K562 (cell line): ENCODE measurements at regions not wholly inside any gene's neighbourhood (a gene's known extent, or its start where the extent isn't known, plus 50 kb on each side); places are given as distances from the start of the nearest gene placed in this dataset.

Source experiments
- ATF7 ChIP-seq: fragments of 450-650 bp; IDR thresholded peaks from 2 replicates; pipeline ENCODE4 v1.7.1; 2014; ENCODE audit warnings: mild to moderate bottlenecking, moderate library complexity
- CCNT2 ChIP-seq: IDR thresholded peaks from 2 replicates; pipeline ENCODE4 v1.6.1; 2011; ENCODE audit warnings: borderline replicate concordance, low read depth, mild to moderate bottlenecking, moderate library complexity, mixed read lengths, low read length; ENCODE audit not compliant: insufficient read length; ENCODE audit errors: extremely low read depth
- CEBPB ChIP-seq: fragments of 450-650 bp; IDR thresholded peaks from 2 replicates; pipeline ENCODE4 v1.6.1; 2016; ENCODE audit warnings: missing genetic modification characterization, missing compliant biosample characterization
- FOXJ3 ChIP-seq: sonication (generic); formaldehyde crosslinking; IDR thresholded peaks from 2 replicates; pipeline ENCODE4 v1.4.0; 2020; ENCODE audit warnings: mild to moderate bottlenecking, missing genetic modification reagents
- FOXK2 ChIP-seq, 2 experiments: fragments of 450-650 bp; IDR thresholded peaks in 1 of 2; conservative IDR thresholded peaks in 1 of 2; 2 replicates each; pipeline ENCODE4 v1.6.1; 2016; ENCODE audit warnings: low read depth in 2 of 2, mild to moderate bottlenecking in 1 of 2
- HOXB6 ChIP-seq: fragments of 250-450 bp; sonication (Bioruptor Pico); IDR thresholded peaks from 2 replicates; pipeline ENCODE4 v1.5.1; 2022; ENCODE audit warnings: mild to moderate bottlenecking, borderline replicate concordance
- NBN ChIP-seq: fragments of 450-650 bp; IDR thresholded peaks from 2 replicates; pipeline ENCODE4 v1.6.1; 2016; ENCODE audit warnings: low read depth, mild to moderate bottlenecking
- NELFE ChIP-seq: IDR thresholded peaks from 2 replicates; pipeline ENCODE4 v1.6.1; 2011; ENCODE audit warnings: mild to moderate bottlenecking; ENCODE audit not compliant: insufficient read depth, insufficient read length
- NR2F6 ChIP-seq: fragments of 450-650 bp; formaldehyde crosslinking; IDR thresholded peaks from 2 replicates; pipeline ENCODE4 v1.4.0; 2020; ENCODE audit warnings: mild to moderate bottlenecking
- PHF8 ChIP-seq: fragments of 200-600 bp; sonication (generic); IDR thresholded peaks from 2 replicates; pipeline ENCODE4 v1.6.1; 2012; ENCODE audit warnings: mixed run types, mild to moderate bottlenecking, inconsistent platforms, low read length, moderate library complexity, borderline replicate concordance
- TAF9B ChIP-seq: fragments of 450-650 bp; IDR thresholded peaks from 2 replicates; pipeline ENCODE4 v1.6.1; 2018; ENCODE audit warnings: mild to moderate bottlenecking; ENCODE audit not compliant: partially characterized antibody
- TRIM24 ChIP-seq, 2 experiments: fragments of 450-650 bp; IDR thresholded peaks; 2 replicates each; pipeline ENCODE4 v1.6.1; 2016
- ZNF165 ChIP-seq: fragments of 250-450 bp; sonication (Bioruptor Pico); IDR thresholded peaks from 2 replicates; pipeline ENCODE4 v1.4.0; 2020; ENCODE audit warnings: borderline replicate concordance
- TF ChIP-seq, protein P1 (sequence below), 2 experiments: fragments of 450-650 bp in 1 of 2; sonication (generic) in 1 of 2; formaldehyde crosslinking in 1 of 2; IDR thresholded peaks in 1 of 2; conservative IDR thresholded peaks in 1 of 2; 2 replicates each; pipeline versions ENCODE4 v1.6.1 to v1.8.1; 2016 to 2023; ENCODE audit warnings: mild to moderate bottlenecking in 2 of 2, moderate library complexity in 2 of 2, inconsistent platforms in 1 of 2, missing genetic modification reagents in 1 of 2
- TF ChIP-seq, protein P2 (sequence below): fragments of 250-450 bp; sonication (Bioruptor Pico); IDR thresholded peaks from 2 replicates; pipeline ENCODE4 v1.5.0; 2020; ENCODE audit warnings: mild to moderate bottlenecking, borderline replicate concordance
- TF ChIP-seq, protein P3 (sequence below): fragments of 450-650 bp; IDR thresholded peaks from 2 replicates; pipeline ENCODE4 v1.6.1; 2017; ENCODE audit warnings: antibody characterized with exemption
- TF ChIP-seq, protein P4 (sequence below): fragments of 450-650 bp; IDR thresholded peaks from 2 replicates; pipeline ENCODE4 v1.7.0; 2016; ENCODE audit warnings: borderline replicate concordance

DNA sequence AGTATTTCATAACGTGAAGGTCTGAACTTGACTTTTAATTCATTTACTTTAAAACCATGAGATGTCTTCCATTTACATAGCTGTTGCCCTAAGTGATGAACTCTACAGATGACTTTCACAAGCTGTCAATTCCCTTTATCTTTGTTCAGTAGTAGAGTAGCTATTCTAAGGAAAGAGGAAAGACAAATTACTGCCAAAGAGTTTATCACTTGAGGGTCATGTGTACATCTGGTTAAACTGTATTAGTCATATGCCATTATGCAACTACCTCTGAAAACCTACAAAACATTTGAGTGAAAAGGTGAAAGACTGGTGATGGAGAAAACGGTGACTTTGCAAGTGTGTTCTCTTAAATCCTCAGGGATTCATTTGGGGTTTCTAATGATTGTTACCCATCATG lies 763.9 kb downstream of the TMEM182 start (continued):
- TF ChIP-seq ATF7, result 0 out of 2 replicates have a peak, but pooled peaks have one; percentile 18
- no peak for TF ChIP-seq NR2F6 (CRISPR knock-in tag)
- TF ChIP-seq, protein P1, sequence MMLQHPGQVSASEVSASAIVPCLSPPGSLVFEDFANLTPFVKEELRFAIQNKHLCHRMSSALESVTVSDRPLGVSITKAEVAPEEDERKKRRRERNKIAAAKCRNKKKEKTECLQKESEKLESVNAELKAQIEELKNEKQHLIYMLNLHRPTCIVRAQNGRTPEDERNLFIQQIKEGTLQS (IDR thresholded peaks at IDR 0.05), result peak; percentile 77
- TF ChIP-seq, protein P1 (CRISPR knock-in tag; conservative IDR thresholded peaks at IDR 0.05), result no peak
- TF ChIP-seq FOXJ3 (CRISPR knock-in tag), result no peak
- peak; percentile 71 for TF ChIP-seq CCNT2
- no peak for TF ChIP-seq NELFE
- TF ChIP-seq, protein P2, sequence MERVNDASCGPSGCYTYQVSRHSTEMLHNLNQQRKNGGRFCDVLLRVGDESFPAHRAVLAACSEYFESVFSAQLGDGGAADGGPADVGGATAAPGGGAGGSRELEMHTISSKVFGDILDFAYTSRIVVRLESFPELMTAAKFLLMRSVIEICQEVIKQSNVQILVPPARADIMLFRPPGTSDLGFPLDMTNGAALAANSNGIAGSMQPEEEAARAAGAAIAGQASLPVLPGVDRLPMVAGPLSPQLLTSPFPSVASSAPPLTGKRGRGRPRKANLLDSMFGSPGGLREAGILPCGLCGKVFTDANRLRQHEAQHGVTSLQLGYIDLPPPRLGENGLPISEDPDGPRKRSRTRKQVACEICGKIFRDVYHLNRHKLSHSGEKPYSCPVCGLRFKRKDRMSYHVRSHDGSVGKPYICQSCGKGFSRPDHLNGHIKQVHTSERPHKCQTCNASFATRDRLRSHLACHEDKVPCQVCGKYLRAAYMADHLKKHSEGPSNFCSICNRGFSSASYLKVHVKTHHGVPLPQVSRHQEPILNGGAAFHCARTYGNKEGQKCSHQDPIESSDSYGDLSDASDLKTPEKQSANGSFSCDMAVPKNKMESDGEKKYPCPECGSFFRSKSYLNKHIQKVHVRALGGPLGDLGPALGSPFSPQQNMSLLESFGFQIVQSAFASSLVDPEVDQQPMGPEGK (CRISPR knock-in tag), result no peak
- TF ChIP-seq FOXK2 (conservative IDR thresholded peaks at IDR 0.05 in 1 of 2, IDR thresholded peaks at IDR 0.05 in 1 of 2; ENCODE audit: low read depth in 2 of 2), result 0 out of 4 replicates have a peak, but pooled peaks of 1 of the 2 experiments have one; percentile 17
- peak; percentile 20 to 67; a peak in 1 of 4 replicates for TF ChIP-seq TRIM24 (IDR thresholded peaks at IDR 0.05)
- TF ChIP-seq HOXB6, result no peak
- TF ChIP-seq NBN, result no peak
- TF ChIP-seq, protein P3, sequence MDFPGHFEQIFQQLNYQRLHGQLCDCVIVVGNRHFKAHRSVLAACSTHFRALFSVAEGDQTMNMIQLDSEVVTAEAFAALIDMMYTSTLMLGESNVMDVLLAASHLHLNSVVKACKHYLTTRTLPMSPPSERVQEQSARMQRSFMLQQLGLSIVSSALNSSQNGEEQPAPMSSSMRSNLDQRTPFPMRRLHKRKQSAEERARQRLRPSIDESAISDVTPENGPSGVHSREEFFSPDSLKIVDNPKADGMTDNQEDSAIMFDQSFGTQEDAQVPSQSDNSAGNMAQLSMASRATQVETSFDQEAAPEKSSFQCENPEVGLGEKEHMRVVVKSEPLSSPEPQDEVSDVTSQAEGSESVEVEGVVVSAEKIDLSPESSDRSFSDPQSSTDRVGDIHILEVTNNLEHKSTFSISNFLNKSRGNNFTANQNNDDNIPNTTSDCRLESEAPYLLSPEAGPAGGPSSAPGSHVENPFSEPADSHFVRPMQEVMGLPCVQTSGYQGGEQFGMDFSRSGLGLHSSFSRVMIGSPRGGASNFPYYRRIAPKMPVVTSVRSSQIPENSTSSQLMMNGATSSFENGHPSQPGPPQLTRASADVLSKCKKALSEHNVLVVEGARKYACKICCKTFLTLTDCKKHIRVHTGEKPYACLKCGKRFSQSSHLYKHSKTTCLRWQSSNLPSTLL, result no peak
- TF ChIP-seq PHF8, result no peak
- TF ChIP-seq TAF9B, result peak; percentile 36
- peak; percentile 77 for TF ChIP-seq CEBPB
- TF ChIP-seq, protein P4, sequence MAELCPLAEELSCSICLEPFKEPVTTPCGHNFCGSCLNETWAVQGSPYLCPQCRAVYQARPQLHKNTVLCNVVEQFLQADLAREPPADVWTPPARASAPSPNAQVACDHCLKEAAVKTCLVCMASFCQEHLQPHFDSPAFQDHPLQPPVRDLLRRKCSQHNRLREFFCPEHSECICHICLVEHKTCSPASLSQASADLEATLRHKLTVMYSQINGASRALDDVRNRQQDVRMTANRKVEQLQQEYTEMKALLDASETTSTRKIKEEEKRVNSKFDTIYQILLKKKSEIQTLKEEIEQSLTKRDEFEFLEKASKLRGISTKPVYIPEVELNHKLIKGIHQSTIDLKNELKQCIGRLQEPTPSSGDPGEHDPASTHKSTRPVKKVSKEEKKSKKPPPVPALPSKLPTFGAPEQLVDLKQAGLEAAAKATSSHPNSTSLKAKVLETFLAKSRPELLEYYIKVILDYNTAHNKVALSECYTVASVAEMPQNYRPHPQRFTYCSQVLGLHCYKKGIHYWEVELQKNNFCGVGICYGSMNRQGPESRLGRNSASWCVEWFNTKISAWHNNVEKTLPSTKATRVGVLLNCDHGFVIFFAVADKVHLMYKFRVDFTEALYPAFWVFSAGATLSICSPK, result no peak
- no peak for TF ChIP-seq ZNF165 (CRISPR knock-in tag)
